HG02623 (cell line): ENCODE measurements at regions not wholly inside any gene's neighbourhood (a gene's known extent, or its start where the extent isn't known, plus 50 kb on each side); places are given as distances from the start of the nearest gene placed in this dataset.

Source experiments
- ATAC-seq: cut with Tn5 transposase; IDR thresholded peaks from one replicate; pipeline ENCODE4 v1.9.1; 2021; ENCODE audit warnings: moderate library complexity; ENCODE audit not compliant: unreplicated experiment

DNA sequence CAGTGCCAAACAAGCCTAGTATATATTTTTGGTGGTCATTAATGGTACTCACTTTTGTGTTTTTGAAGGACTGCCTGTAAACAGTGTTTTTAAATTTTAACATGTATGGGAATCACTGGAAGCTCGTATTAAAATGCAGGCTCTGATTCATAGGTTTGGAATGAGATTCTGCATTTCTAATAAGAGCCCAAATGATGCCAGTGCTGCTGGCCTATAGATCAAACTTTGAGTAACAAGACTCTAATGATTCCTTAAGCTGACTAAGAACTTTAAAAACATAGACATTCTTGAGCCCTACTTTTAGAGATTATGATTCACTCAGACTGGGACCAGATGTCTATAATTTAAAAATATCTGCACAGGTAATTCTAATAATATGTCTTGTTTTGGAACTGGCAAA lies 823.2 kb upstream of the LCORL start:
- ATAC-seq, result no peak

DNA sequence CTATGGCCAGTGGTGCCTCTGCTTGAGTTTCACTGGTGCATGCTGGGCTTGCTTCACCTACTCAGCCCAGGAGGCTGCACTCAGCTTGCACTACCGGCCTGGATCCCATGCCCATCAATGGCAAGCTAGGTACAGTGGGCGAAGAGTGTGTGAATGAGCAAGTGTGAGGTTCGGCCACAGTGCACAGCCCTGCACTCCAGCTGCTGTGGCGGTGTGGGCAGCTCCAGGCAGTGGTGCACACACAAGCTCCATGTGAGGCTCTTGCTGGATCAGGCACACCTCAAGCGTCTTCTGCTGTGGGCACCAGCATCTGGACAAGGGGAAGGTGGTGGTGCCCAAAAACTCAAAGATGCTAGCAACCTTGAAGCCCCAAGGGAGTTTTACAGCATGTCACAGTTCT lies 820.9 kb upstream of the LCORL start:
- ATAC-seq, result no peak

DNA sequence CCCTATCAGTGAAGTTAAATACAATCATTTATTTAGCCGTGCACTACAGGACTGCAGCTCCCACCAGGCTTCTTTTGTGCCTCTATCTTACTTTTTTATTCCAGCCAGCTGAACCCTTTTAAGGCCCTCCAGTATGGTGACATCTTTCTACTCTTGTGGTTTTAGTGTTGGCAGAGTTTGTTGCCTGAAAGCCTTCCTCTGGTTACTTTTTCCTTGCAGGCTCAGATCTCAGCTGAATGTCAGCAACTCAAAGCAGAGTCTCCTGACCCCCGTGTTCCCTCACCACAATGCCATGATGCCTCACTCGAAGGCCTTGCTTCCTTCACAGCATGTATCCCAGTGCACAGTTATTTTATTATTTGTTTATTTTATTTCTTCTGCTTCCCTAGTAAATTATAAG lies 818.9 kb upstream of the LCORL start:
- no peak for ATAC-seq

- ATAC-seq, result no peak
Observed at GRCh38 chr4:18816228-18816895, 794.8 kb upstream of the LCORL start.

DNA sequence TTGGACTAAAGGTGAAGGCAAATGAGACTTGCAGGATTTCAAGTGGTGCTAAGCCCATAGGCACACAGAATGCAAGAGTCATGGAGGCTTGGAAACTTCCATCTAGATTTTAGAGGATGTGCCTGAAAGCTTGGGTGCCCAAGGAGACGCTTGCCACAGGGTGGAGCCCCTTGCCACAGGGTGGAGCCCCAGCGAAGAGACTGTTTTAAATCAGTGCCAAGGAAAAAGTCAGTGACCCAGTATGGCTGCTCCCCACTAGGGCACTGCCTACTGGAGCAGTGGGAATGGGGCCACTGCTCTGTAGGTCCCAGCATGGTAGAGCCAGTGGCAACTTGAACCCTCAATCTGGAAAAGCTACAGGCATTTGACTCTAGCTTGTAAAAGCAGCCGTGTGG lies 794.2 kb upstream of the LCORL start:
- no peak for ATAC-seq

GRCh38 chr4:18815081-18815778 lies 793.7 kb upstream of the LCORL start:
- no peak for ATAC-seq

GRCh38 chr4:18813771-18814170 lies 792.2 kb upstream of the LCORL start:
- no peak for ATAC-seq

DNA sequence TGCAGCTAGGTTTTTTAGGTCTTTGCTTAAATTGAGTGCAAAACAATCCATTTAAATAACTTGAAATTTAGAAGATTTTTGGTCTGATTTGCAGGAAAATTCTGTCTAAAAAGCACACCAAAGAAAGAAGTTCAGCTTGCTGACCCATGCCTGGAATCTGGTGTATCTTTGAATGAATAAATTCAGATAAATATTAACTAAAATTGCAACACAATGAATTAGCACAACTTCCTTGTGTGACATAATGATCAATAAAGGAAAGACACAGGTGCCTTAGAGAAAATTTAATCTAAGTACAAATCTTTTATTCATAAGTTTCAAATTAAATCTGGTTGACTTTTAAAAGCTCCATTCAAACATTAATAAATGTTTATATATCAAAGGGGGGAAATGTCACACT lies 791.5 kb upstream of the LCORL start:
- no peak for ATAC-seq

GRCh38 chr4:18803781-18804180 lies 782.2 kb upstream of the LCORL start:
- ATAC-seq, result no peak

GRCh38 chr4:18798123-18798522 lies 776.6 kb upstream of the LCORL start:
- ATAC-seq, result no peak

GRCh38 chr4:18795794-18796193 lies 774.2 kb upstream of the LCORL start:
- no peak for ATAC-seq

GRCh38 chr4:18777190-18777930 lies 755.8 kb upstream of the LCORL start:
- ATAC-seq, result no peak

- no peak for ATAC-seq
Observed at GRCh38 chr4:18767921-18768320, 746.4 kb upstream of the LCORL start.

DNA sequence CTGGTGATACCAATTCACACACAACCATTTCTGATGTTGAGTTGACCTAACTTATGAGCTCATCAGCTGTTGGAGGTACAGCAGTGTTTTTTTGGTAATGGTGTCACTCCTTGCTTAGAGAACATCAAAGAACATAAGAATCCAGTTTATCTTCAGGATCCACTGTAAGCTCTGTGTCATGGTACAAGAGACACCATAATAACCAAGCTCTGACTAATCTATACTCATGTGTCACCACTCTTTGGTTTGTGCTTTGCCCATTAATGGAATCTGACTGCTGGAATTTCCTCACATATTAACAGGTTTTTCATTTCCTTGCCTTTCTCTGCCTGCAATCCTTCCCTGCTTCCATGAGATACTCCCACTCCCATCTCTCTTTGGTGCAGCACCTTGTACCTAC lies 735.1 kb upstream of the LCORL start:
- no peak for ATAC-seq

- no peak for ATAC-seq
Observed at GRCh38 chr4:18754180-18754579, 732.6 kb upstream of the LCORL start.

- ATAC-seq, result no peak
Observed at GRCh38 chr4:18751083-18751482, 729.5 kb upstream of the LCORL start.

DNA sequence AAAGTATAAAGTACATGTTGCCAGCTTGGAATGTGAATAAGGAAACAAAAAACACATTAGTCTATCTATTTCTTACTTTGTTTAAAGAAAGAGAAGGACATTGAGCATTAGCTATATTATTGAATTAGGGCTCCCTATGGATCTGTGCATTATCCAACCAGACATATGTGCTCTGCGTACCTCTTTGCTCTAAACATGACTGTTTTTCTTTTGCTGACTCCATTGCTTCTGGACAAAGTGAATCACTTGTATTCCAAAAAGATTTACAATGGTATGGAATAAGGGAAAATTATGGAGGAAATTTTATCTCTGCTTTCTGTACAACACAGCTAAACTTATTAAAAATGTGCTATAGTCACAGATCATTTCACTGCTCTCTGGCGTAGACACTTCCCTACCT lies 727.8 kb upstream of the LCORL start:
- no peak for ATAC-seq

GRCh38 chr4:18736551-18736950 lies 715.0 kb upstream of the LCORL start:
- no peak for ATAC-seq

DNA sequence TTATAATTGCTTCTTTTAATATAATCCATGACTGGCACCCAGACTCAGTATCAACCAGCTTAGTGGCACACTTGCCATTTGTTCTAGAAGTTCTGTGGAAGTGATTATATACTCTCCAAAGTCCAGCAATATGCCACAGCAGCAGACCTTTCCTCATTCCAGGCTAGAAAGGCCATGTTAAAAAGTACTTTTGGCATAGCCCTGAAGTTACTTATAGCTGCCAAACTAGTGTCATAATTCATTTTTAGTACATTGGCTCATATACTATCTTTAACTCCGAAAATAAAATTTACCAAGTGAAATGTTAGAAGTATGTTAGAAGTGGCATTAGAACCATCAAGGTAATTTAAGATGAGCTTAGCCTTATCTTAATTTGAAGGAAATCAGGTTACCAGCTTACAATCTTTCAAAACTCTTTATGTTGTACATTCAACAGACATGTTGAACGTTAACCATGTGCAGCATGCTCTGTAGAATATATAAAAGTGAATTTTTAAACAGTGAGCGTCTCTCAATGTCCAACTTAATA lies 714.2 kb upstream of the LCORL start:
- no peak for ATAC-seq

- ATAC-seq, result no peak
Observed at GRCh38 chr4:18734405-18734804, 712.9 kb upstream of the LCORL start.

GRCh38 chr4:18733961-18734360 lies 712.4 kb upstream of the LCORL start:
- no peak for ATAC-seq

GRCh38 chr4:18722748-18723191 lies 701.2 kb upstream of the LCORL start:
- no peak for ATAC-seq
